ENCODE measurements at regions not wholly inside any gene's neighbourhood (a gene's known extent, or its start where the extent isn't known, plus 50 kb on each side); places are given as distances from the start of the nearest gene placed in this dataset.
"Not testable (repeated sequence)": the region's sequence is repeated elsewhere in the genome, so short reads cannot be mapped to it uniquely, and the experiment has no call there.

- peak; percentile 61 for DNase-seq (ENCODE audit: low spot score)
Measured at GRCh38 chr14:98906123-98906995, 365.6 kb downstream of the BCL11B start.

GRCh38 chr14:98907271-98907670 is 364.7 kb downstream of the BCL11B start:
- no peak for DNase-seq (ENCODE audit: low spot score)

- no peak for DNase-seq (ENCODE audit: low spot score)
Measured at GRCh38 chr14:98908050-98908449, 363.9 kb downstream of the BCL11B start.

- peak; percentile 53 for DNase-seq (ENCODE audit: low spot score)
Measured at GRCh38 chr14:98909251-98909944, 362.6 kb downstream of the BCL11B start.

- DNase-seq (ENCODE audit: low spot score): no peak
Measured at GRCh38 chr14:98910061-98910460, 361.9 kb downstream of the BCL11B start.

GRCh38 chr14:98912655-98913054 is 359.3 kb downstream of the BCL11B start:
- DNase-seq (ENCODE audit: low spot score): no peak

- no peak for DNase-seq (ENCODE audit: low spot score)
Measured at GRCh38 chr14:98913967-98914650, 357.9 kb downstream of the BCL11B start.

GRCh38 chr14:98914942-98915341 is 357.1 kb downstream of the BCL11B start:
- no peak for DNase-seq (ENCODE audit: low spot score)

- no peak for DNase-seq (ENCODE audit: low spot score)
Measured at GRCh38 chr14:98915625-98916024, 356.4 kb downstream of the BCL11B start.

GRCh38 chr14:98916036-98916435 is 356.0 kb downstream of the BCL11B start:
- no peak for DNase-seq (ENCODE audit: low spot score)

- no peak for DNase-seq (ENCODE audit: low spot score)
Measured at GRCh38 chr14:98916476-98916875, 355.5 kb downstream of the BCL11B start.

GRCh38 chr14:98919434-98919833 is 352.6 kb downstream of the BCL11B start:
- no peak for DNase-seq (ENCODE audit: low spot score)

GRCh38 chr14:98921306-98921705 is 350.7 kb downstream of the BCL11B start:
- not testable (repeated sequence) for DNase-seq (ENCODE audit: low spot score)

GRCh38 chr14:98923596-98923995 is 348.4 kb downstream of the BCL11B start:
- DNase-seq (ENCODE audit: low spot score): no peak

GRCh38 chr14:98924046-98924445 is 348.0 kb downstream of the BCL11B start:
- DNase-seq (ENCODE audit: low spot score): no peak

GRCh38 chr14:98925354-98926040 is 346.5 kb downstream of the BCL11B start:
- DNase-seq (ENCODE audit: low spot score): no peak

GRCh38 chr14:98926146-98926545 is 345.9 kb downstream of the BCL11B start:
- no peak for DNase-seq (ENCODE audit: low spot score)

- DNase-seq (ENCODE audit: low spot score): no peak
Measured at GRCh38 chr14:98926801-98927200, 345.2 kb downstream of the BCL11B start.

- no peak for DNase-seq (ENCODE audit: low spot score)
Measured at GRCh38 chr14:98927986-98928385, 344.0 kb downstream of the BCL11B start.

GRCh38 chr14:98928418-98928817 is 343.6 kb downstream of the BCL11B start:
- no peak for DNase-seq (ENCODE audit: low spot score)

- DNase-seq (ENCODE audit: low spot score): no peak
Measured at GRCh38 chr14:98931126-98931525, 340.9 kb downstream of the BCL11B start.

GRCh38 chr14:98931911-98932310 is 340.1 kb downstream of the BCL11B start:
- peak; percentile 28 for DNase-seq (ENCODE audit: low spot score)
